Heart right ventricle (tissue), 16 donors: ENCODE measurements at regions not wholly inside any gene's neighbourhood (a gene's known extent, or its start where the extent isn't known, plus 50 kb on each side); places are given as distances from the start of the nearest gene placed in this dataset.

Experiments
- ATAC-seq, 8 donors: fragments of 200-7000 bp; cut with Tn5 transposase; one replicate each; pipeline ENCODE4 v1.9.1; 2020; ENCODE audit warnings: mild to moderate bottlenecking in 8 of 8, moderate library complexity in 8 of 8, moderate number of reproducible peaks in 1 of 8
- DNase-seq, 2 donors: peaks; one replicate each; pipeline ENCODE4 v3.0.0-alpha.2; 2020
- H3K27ac ChIP-seq, 10 donors: fragments of 200-600 bp; sonication (generic) in 2 of 10; one replicate each; pipeline versions ENCODE4 v1.5.0 to v1.8.0; 2020 to 2022; ENCODE audit warnings: mild to moderate bottlenecking in 3 of 10
- H3K27me3 ChIP-seq, 7 donors: fragments of 200-600 bp; one replicate each; pipeline ENCODE4 v1.8.0; 2021 to 2022; ENCODE audit warnings: mild to moderate bottlenecking in 2 of 7
- H3K36me3 ChIP-seq, 9 donors: fragments of 200-600 bp; sonication (generic) in 1 of 9; one replicate each; pipeline versions ENCODE4 v1.5.0 to v1.8.0; 2020 to 2022; ENCODE audit warnings: mild to moderate bottlenecking in 2 of 9
- H3K4me1 ChIP-seq, 9 donors: fragments of 200-600 bp; sonication (generic) in 1 of 9; one replicate each; pipeline versions ENCODE4 v1.5.0 to v1.8.0; 2020 to 2022; ENCODE audit warnings: mild to moderate bottlenecking in 4 of 9
- H3K4me3 ChIP-seq, 10 donors: fragments of 200-600 bp; sonication (generic) in 2 of 10; one replicate each; pipeline versions ENCODE4 v1.5.0 to v1.8.0; 2020 to 2022; ENCODE audit warnings: mild to moderate bottlenecking in 7 of 10, moderate library complexity in 2 of 10
- H3K9me3 ChIP-seq, 11 donors: fragments of 200-600 bp in 10 of 11; sonication (generic) in 2 of 11; one replicate each; pipeline versions ENCODE4 v1.5.0 to v1.8.0; 2013 to 2022; ENCODE audit warnings: mild to moderate bottlenecking in 2 of 11, control low read depth in 1 of 11, moderate library complexity in 1 of 11
- CTCF ChIP-seq, 9 donors: fragments of 200-600 bp; sonication (generic) in 2 of 9; IDR thresholded peaks; one replicate each; pipeline versions ENCODE4 v1.5.0 to v1.8.0; 2021 to 2022; ENCODE audit warnings: antibody characterized with exemption in 9 of 9, mild to moderate bottlenecking in 5 of 9, moderate library complexity in 1 of 9
- WGBS, 2 donors: extraction: QIAGEN DNeasy Blood & Tissue Kit; methylation state at CpG; one replicate each; pipeline ENCODE4 v1.1.7; 2013; ENCODE audit warnings: inconsistent platforms in 1 of 2; 5-methylcytosine and 5-hydroxymethylcytosine counted together
- intact Hi-C, 10 donors: fragments of 100-400 bp; cut with DNase I; formaldehyde crosslinking; loops; one replicate each; pipeline versions ENCODE4 v1.11.1 to v1.14.2; 2022
- donor health status: Arrhythmogenic right ventricular cardiomyopathy.
- donor health status: ischemic (EF 13 %, LVEDD 7.1; RV severe dilation, severe dysfunction).
- donor health status: healthy with polysubstance abuse.
- donor health status: DM: no; HTN: yes; CAD: no.
- donor health status: DM: no; HTN: no; CAD: no.
- donor health status: ischemic (EF 25% LVEDD 6.9; RV normal size, moderate dysfunction).
- donor health status: ischemic (EF 25% LVEDD 5.7; RV mildly dilated, moderate dysfunction).
- donor health status: healthy.
- donor health status: DM: yes; HTN: yes; CAD: no.
- donor health status: Ischemic cardiomyopathy.
- donor health status: ischemic (EF 35%, LVEDD 5.7; RV mildly dilated, moderate dysfunction).
- donor health status: nonischemic (EF 11% LVEDD 7.7; RV severe dilation, severe dysfunction).
- donor health status: DM: yes; HTN: yes; CAD: no.
- donor health status: PGD.
- donor health status: ischemic (EF 29% LVEDD 5.4; RV normal size, mild dysfunction).
- donor health status: nonischemic (EF 23%, LVEDD 6.1; RV moderate dilation, normal function).

- DNase-seq: no peak
- H3K27me3 ChIP-seq: no peaks in the 10 kb centered on the region
- intact Hi-C loops: no loop called here
- no peaks in the 10 kb centered on the region for H3K4me1 ChIP-seq
- no peak for ATAC-seq
- no peak for TF ChIP-seq CTCF (IDR thresholded peaks at IDR 0.05)
- no peak overlapping the region for H3K4me3 ChIP-seq
- H3K9me3 ChIP-seq: no peaks in the 10 kb centered on the region
- no peak overlapping the region for H3K27ac ChIP-seq
- 86 to 92% methylated on average over 4 of the region's 4 CpGs for WGBS, 2 donors
- no peaks in the 10 kb centered on the region for H3K36me3 ChIP-seq
Observed at GRCh38 chr1:163571950-163572349, 250.2 kb downstream of the NUF2 start.

- Histone ChIP-seq H3K4me1 (no peaks in the 10 kb centered on the region), H3K27ac (no peak overlapping the region), H3K27me3 (no peaks in the 10 kb centered on the region), H3K9me3 (no peaks in the 10 kb centered on the region), H3K36me3 (no peaks in the 10 kb centered on the region), H3K4me3 (no peak overlapping the region)
- TF ChIP-seq CTCF (IDR thresholded peaks at IDR 0.05): no peak
- WGBS, 2 donors: 91 to 93% methylated on average over 6 of the region's 6 CpGs
- no peak for ATAC-seq
- DNase-seq: no peak
- intact Hi-C loops: no loop called here
Observed at GRCh38 chr1:163574119-163574518, 252.4 kb downstream of the NUF2 start.

- WGBS, 2 donors: 60 to 62% methylated on average over 3 of the region's 3 CpGs
- TF ChIP-seq CTCF (IDR thresholded peaks at IDR 0.05): no peak
- Histone ChIP-seq H3K4me3 (no peak overlapping the region), H3K27me3 (no peaks in the 10 kb centered on the region), H3K9me3 (no peaks in the 10 kb centered on the region), H3K36me3 (no peaks in the 10 kb centered on the region), H3K4me1 (peaks cover 0 to 4% (median 0%) of the 10 kb centered on the region in 9 donors), H3K27ac (no peak overlapping the region)
- intact Hi-C loops: no loop called here
- ATAC-seq (no peak), DNase-seq (no peak)
Observed at GRCh38 chr1:163580926-163581325, 259.2 kb downstream of the NUF2 start.

- Histone ChIP-seq H3K27me3 (no peaks in the 10 kb centered on the region), H3K27ac (no peak overlapping the region), H3K36me3 (no peaks in the 10 kb centered on the region), H3K4me3 (no peak overlapping the region), H3K9me3 (no peaks in the 10 kb centered on the region), H3K4me1 (peaks cover 0 to 4% (median 0%) of the 10 kb centered on the region in 9 donors)
- intact Hi-C loops: no loop called here
- TF ChIP-seq CTCF (IDR thresholded peaks at IDR 0.05): no peak
- 39 to 42% methylated on average over 4 of the region's 4 CpGs for WGBS, 2 donors
- ATAC-seq (no peak), DNase-seq (no peak)
Observed at GRCh38 chr1:163583661-163584181, 262.0 kb downstream of the NUF2 start.
